Erythroblast (primary cell): ENCODE measurements at regions not wholly inside any gene's neighbourhood (a gene's known extent, or its start where the extent isn't known, plus 50 kb on each side); places are given as distances from the start of the nearest gene placed in this dataset.

ENCODE experiments used
- GATA1 ChIP-seq: IDR thresholded peaks from 2 replicates; pipeline ENCODE4 v1.6.1; 2011; ENCODE audit warnings: low read depth, mild to moderate bottlenecking, control low read depth, low read length, moderate library complexity
- POLR2A ChIP-seq: IDR thresholded peaks from 2 replicates; pipeline ENCODE4 v1.6.1; 2011; ENCODE audit warnings: mild to moderate bottlenecking, low read length

- TF ChIP-seq POLR2A (no peak), GATA1 (no peak)
Measured at GRCh38 chr1:191371626-191372025, 786.6 kb upstream of the RGS18 start.
